Cerebellar nuclear complex (tissue), 1 donor: ENCODE measurements at regions not wholly inside any gene's neighbourhood (a gene's known extent, or its start where the extent isn't known, plus 50 kb on each side); places are given as distances from the start of the nearest gene placed in this dataset.

Experiments used
- DNase-seq, 2 experiments: peaks; one replicate each; lab custom pipeline; 2025; lab: John Stamatoyannopoulos, UW

- DNase-seq, result no peak
Observed at GRCh38 chr10:78802431-78802830, 266.3 kb upstream of the ZMIZ1 start.

- DNase-seq, result no peak
Observed at GRCh38 chr10:78802866-78803265, 265.9 kb upstream of the ZMIZ1 start.

GRCh38 chr10:78803710-78804109, 265.1 kb upstream of the ZMIZ1 start:
- DNase-seq, result no peak

- DNase-seq, result no peak
Observed at GRCh38 chr10:78804411-78805032, 264.2 kb upstream of the ZMIZ1 start.

- DNase-seq, result no peak
Observed at GRCh38 chr10:78805176-78805575, 263.6 kb upstream of the ZMIZ1 start.

DNA sequence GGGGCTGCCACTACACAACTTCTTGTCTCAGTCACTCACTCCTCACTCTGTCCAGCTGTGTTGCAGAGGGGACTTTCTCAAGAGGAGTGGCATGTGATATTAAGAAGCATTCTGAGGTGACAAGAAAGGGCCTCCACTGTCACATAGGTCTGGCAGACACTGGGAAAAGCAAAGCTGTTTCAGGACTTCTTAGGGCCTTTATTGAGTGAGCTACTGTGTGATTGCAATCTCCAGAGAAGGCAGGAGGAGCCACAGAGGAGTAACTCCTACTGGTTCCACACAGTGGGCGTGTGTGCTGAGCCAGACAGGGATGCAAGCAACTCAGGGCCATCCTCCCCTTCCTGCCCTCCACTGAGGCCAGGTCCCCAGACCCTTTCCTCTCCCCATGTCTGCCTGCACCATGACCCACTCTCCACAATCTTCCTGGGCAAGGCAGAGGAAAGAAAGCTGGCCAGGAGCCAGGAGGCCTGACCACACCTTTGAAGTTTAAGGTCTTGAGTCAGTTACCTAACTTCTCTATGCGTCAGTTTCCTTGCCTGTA, 262.0 kb upstream of the ZMIZ1 start:
- no peak for DNase-seq

- DNase-seq, result no peak
Observed at GRCh38 chr10:78807504-78808203, 261.1 kb upstream of the ZMIZ1 start.

DNA sequence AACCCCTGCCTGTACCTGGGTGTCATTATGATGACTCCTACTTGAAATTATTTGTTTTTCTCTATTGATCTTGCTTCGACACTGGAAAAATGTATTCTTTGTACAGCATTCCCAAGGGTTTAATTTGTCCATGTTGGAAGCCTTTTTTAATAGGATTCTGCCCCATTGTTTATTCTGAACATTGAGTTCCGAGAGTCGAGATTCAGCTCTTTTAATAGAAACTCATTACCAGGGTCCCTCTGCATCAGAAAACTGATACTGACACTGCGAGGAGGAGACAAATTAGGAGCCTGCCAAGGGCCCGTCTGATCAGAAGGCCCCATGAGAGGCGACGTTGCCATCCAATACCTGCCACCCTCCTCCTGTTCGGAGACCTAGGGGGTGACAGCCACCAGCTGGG, 260.5 kb upstream of the ZMIZ1 start:
- DNase-seq, result no peak

- DNase-seq, result no peak
Observed at GRCh38 chr10:78808736-78809367, 259.9 kb upstream of the ZMIZ1 start.

GRCh38 chr10:78811174-78811573, 257.6 kb upstream of the ZMIZ1 start:
- DNase-seq, result no peak

GRCh38 chr10:78812571-78813318, 256.0 kb upstream of the ZMIZ1 start:
- no peak for DNase-seq

GRCh38 chr10:78813526-78813925, 255.2 kb upstream of the ZMIZ1 start:
- no peak for DNase-seq

- DNase-seq, result no peak
Observed at GRCh38 chr10:78813998-78814399, 254.8 kb upstream of the ZMIZ1 start.

GRCh38 chr10:78814407-78814806, 254.4 kb upstream of the ZMIZ1 start:
- DNase-seq, result no peak

DNA sequence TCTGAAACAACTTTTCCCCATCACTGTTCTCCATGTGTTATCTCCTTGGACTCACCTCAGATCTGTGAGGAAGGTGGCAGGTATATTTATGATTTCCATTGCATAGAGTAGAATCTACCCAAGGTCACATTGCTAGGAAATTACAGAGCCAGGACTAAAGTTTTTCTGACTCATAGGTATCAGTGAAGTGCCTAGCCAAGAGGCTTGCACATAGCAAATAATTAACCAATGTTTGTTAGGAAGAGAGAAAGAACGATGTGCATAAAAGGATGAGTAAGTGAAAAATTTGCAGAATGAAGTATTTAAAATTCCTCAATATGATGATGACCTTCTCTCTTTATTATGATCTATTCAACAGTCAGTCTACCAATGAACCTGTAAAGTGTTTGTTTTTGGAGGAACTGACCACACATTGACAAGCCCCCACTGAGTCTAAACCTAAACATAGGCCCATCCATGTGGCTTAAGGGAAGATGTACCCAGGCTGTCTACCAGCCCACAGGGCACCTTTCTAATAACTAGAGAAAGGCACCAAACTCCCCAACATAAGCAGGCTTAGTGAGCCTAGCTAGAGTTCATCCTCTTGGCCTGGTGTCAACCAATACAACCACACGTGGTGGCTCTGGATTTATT, 252.9 kb upstream of the ZMIZ1 start:
- no peak for DNase-seq

- no peak for DNase-seq
Observed at GRCh38 chr10:78817361-78817760, 251.4 kb upstream of the ZMIZ1 start.

GRCh38 chr10:78817804-78818203, 251.0 kb upstream of the ZMIZ1 start:
- DNase-seq, result no peak

- no peak for DNase-seq
Observed at GRCh38 chr10:78819361-78820006, 249.3 kb upstream of the ZMIZ1 start.

DNA sequence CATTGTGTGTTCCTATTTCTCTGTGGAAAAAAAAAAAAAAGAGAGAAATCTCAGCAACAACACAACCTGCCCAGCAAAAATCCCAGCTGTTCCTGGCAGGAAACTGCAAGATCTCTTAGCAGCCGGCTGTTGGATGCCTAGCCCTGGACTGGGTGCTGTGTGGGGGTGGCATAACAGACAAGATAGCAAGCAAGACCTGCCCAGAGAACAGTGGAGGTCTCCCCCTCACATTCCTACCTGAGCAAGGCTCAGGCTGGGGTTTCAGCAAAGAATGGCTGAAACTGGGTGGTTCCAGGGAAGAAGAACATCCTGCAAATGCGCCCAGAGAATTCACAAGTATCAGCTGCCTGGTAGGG, 248.8 kb upstream of the ZMIZ1 start:
- no peak for DNase-seq

DNA sequence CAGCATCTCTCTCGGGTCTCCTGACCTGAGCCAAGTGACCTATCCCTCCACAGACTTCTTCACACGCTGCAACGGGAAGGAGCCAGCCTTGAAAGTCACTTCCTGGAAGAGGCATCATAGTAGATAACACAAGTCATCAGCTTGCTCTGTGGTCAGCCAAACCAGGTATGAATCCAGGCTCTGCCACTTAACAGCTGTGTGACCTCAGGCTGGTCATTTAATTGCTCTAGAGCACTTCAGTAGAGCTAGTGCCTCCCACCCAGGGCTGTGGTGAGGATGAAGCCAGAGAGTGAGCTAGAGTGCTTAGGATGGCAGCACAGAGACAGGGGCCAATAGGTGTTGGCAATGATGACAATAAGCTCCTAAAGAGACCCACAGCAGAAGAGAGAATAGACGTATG, 247.7 kb upstream of the ZMIZ1 start:
- no peak for DNase-seq
